HG03378 (cell line): ENCODE measurements at regions not wholly inside any gene's neighbourhood (a gene's known extent, or its start where the extent isn't known, plus 50 kb on each side); places are given as distances from the start of the nearest gene placed in this dataset.
"Not testable (repeated sequence)": the region's sequence is repeated elsewhere in the genome, so short reads cannot be mapped to it uniquely, and the experiment has no call there.

Experiments
- ATAC-seq: cut with Tn5 transposase; IDR thresholded peaks from one replicate; pipeline ENCODE4 v1.9.1; 2021; ENCODE audit warnings: mild to moderate bottlenecking, moderate library complexity; ENCODE audit not compliant: unreplicated experiment

DNA sequence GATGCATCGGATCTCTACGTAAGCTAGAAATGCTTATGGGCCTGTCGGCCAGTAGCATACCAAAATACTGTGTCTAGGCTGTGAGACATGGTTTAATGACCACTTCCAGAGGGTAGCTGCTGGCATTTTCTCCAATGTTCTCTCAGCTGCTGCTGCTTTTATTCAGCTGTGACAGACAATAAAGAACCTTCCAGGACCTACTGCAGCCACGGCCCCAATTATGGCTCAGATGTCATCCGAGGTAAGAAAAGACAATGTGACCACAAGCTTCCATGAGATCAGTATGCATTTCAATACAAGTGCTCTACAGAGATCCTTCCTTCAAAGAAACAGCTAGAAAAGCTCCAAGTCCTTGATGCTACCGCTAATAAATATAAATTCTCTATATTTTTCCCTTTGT, 256.2 kb downstream of the SDHAF3 start:
- no peak for ATAC-seq

DNA sequence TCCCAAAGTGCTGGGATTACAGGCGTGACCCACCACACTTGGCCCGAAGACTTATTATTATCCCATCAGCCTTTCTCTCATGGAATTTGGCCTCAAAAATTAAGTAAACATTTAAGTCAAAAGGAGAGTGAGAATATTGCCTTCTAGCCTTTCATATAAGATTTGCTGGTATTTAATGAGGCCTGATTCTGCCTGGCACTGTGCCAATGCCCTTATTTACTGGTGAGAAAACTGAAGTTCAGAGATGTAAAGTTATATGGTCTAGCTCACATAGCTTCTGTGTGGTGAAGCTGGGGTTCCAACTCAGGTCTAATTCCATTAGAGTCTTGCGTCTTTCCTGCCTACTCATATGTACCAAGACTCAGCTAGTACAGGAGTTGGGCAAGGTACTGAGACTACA, 260.2 kb downstream of the SDHAF3 start:
- no peak for ATAC-seq

DNA sequence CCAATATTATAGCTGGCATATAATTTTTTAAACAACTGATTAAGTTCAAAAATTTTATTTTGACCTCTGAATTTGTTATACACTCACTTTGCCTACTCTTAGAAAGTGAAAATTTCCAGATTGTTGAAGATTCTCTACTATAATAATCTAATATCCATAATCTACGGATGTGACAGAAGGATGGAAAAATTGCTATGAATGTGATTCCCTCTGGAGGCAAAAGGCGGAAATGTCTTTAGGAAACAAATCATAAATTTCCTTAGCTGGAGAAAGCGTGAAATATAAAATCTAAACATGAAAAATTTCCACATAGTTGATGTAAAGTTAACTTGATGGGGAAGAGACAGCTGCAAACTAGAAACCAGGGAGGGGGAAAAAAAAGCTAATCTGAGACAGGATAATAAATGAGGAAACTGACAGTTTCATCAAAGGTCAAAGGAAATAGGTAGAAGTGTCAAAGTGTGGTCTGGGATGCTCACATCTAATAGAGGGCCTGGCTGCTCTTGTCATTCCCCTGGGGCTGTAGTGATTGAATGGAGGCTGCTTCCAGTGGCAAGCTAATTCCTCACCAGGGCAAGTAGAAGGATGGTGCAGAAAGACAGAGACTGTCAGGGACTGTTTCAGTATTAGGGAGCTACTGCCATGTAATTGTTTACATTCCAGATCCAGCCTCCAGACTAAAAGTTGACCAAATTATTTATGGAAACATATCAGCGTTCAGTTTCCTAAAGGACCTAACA, 264.5 kb downstream of the SDHAF3 start:
- no peak for ATAC-seq

DNA sequence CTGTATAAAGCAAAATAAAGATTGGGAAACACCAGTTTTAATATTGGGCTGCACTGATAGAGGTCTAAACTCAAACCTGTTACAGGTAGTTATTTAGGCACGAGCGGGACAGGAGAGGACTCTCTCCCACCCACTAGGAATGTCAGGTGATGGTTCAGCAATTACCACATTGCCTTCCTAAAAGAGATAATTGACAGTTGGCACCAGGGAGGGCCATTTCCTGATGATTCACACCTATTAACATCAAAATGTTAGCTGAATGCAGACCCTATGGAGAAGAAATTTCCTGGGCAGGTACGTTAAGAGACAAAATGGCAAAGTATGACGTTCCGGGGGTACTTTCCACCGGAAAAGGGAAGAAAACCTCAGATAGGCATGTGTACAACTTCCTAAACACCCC, 272.6 kb downstream of the SDHAF3 start:
- no peak for ATAC-seq

DNA sequence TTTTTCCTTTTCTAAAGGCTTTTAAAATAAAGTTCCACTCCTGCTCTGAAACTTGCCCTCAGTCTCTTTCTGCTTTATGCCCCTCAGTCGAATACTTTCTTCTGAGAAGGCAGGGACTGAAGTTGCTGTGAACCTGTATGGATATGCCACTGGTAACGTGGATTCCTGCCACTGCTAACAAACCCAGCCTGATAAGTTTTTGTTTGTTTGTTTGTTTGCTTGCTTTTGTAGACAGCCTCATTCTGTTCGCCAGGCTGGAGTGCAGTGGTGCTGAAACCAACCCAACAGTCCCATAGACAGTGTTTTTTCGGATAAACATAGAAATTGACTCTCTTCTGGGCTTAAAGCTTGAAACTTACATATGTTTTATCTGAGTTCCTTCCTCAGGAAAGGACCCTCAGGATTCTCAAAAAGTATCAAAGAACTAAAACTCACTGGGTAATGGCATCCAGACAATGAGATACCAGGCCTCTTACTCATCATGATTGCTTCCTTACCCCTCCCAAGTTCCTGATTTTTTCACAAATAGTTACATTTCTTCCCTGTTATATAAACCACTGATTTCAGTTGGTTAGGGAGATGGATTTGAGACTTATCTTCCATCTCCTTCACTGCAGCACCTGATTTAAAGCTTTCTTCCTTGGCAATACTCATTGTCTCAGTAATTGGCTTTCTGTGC, 273.6 kb downstream of the SDHAF3 start:
- ATAC-seq, result no peak

DNA sequence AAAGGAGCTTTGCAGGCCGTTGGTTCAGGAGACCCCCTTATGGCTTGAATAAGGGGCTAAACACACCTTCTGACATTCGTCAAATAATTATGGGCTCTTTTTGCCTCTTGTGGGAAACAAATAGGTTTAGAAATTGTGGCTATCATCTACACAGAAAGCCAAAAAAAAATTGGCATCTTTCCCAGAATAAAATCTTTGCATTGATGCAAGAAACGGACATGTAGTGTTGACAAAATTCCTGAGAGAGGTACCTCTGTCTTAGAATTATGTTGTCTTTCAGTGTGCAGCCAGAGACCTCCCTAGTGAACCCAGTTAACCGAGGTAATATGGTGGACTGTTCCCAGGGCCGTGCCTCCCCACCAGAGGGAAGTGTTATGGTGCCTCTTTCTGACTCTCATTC, 283.9 kb downstream of the SDHAF3 start:
- ATAC-seq, result no peak

DNA sequence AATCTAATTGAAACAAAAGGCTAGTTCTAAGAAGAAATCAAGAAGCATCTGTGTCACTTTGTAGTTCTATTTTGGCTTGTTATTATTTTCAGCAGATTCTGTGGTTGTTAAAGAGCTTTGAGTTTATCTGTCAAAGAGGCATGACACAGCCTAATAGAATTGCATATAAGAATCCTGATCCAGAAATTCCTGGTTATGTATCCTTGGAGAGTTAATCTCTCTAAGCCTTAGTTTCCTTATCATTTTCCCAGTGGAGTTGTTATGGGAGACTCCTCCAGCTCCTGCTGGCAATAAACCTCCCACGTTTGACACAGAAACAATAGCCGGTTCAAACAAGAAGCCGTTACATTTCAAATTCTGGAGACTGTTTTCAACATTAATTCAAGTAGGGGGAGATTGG, 288.3 kb downstream of the SDHAF3 start:
- ATAC-seq, result no peak

DNA sequence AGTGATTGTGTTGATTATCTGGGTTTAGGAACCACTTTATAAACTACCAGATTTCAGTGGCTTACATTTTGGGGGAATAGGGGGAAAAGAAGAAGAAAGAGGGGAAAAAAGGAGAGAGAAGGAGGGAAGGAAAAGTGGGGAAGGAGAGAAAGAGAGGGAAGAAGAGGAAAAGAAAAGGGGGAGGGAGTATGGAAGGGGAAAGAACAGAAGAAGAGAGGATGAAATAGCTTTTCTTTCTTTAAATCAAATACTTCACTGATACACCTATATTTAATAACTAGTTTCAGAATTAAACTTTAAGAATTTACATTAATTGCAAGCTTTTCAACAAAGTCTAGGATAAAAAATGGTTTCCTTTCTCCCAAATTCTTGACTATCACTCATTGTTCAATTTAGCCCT, 289.6 kb downstream of the SDHAF3 start:
- no peak for ATAC-seq

DNA sequence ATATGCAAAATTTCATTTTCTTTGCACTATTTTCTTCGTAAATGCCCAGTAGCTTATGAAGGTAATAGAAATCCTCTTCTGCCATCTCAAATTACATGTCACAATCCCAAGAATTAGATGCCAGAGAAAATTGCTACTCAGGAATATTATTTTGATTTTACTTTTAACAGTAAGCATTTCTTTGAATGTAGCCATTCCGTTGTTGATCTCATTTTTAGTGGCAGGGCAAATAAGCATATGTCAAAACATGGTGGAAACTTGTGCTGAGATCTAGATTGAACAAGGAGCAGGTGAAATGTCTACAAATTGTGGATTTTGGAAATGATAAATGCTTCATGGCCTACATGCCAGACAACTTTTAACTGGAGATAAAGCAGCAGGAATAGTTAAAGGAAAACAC, 291.8 kb downstream of the SDHAF3 start:
- ATAC-seq, result no peak

DNA sequence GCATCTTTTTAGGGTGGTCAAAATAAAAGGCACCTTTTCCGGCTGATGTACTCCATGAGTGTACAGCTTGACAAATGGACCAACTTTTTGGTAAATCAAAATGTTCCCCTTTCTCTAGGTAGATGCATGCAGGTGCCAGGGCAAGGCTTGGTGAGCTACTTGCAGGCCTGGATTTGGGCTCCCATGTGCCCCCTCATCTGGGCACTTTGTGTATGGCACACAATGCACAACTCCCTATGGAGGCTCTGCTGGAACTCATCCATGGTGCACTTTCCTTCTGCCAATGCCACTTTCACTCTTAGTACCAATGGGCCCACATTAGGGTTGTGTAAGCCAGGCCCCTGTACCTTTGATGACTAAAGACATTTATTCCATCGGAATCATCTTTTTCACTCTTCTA, 300.8 kb downstream of the SDHAF3 start:
- no peak for ATAC-seq

DNA sequence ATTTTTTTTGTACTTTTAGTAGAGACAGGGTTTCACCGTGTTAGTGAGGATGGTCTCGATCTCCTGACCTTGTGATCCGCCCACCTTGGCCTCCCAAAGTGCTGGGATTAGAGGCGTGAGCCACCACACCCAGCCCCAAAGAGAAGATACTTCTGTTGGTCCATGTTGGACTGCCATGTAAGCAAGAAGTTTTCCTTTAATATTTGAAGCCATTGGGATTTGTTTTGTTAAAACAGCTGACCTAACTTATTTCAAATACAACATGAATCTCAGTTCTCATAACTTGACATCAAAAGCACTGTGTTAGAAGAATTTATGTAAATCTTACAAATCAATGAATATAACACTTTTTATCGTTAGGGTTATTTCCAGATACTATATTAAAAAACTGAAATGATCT, 302.4 kb downstream of the SDHAF3 start:
- ATAC-seq, result no peak

DNA sequence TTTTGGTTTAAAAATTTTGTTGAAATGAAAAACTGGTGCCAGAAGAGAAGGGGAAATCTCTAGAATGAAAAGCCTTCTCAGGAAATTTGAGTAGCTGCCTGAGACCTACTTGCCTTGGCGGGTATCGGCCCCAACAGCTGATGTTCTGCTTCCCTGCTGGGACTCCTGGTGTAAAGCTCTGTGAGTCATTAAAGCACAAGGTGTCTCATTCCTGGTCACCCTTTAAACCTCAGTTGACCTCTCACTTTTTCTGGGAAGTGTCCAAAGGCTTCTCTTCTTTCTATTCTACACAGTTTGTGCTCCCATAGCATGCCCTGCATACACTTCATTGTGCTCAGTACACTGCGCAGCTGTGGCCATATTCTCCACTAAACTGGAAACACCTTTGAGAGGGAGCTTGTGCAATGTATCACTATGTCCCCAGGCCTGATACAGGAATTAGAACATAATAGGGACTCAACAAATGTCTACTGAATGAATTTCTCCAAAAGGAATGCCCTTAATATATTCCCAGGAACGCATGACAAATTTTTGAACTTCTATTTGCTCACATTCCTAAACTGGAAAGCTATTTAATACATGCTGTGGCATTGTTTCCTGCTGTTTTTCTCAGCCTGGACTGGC, 303.9 kb downstream of the SDHAF3 start:
- no peak for ATAC-seq

DNA sequence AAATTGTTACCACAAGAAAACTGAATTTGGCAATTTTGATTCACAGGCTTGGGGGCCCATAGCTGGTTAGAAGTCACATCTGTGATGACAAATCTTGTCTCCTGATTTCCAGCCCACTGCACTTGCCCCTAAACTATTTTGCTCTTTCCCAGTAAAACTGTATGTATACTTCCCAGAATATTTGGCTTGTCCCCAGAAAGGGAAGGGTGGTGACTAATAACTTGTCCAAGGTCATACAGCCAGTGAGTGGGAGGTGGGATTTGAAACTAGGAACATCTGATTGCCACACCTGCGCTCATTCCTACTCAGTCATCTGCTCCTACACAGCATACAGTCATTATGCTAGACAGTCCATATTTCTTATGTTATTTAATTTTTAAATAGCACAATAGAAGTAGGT, 304.5 kb downstream of the SDHAF3 start:
- no peak for ATAC-seq

DNA sequence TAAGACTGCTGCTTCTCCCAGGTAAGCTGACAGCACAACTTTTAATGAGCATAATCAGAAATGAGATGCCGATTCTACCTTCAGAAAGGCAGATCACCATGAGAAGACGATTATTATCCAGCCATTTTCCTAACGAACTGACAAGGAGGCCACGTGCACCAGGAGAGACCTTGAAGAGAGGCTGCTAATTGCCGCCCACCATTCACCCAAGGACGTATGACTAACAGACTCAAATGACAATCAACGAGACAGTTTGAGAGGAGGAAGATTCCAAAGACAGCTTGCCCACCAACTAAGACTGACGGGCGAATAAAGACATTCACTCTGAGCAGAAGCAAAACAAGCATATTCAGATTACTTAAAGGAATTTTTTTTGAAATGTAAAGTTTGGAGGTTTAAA, 301.9 kb upstream of the TAC1 start:
- ATAC-seq, result no peak

DNA sequence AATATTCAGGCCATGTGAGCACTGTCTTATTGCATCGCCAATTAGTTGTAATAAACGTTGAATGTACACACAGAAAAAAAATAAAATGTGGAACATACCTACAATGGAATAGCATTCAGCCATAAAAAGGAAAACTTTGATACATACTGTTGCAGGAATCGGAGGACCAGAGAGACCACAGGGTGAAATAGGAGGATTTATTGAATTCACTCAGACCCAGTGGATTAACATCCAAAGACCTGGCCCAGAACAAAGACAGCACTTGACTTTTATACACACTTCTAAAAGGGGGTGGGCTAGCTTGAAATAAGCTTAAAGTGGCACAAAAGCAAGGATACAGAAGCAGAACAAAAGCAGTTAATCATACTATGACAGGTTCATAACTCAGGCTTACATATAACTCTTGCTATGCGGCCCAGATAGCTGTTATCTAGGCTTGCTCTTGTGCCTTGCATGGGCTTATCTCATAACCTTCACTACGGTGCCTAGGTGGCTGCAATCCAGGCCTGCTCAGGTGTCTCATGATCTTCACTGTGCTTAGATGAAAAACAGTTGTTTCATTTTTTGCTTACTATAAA, 292.2 kb upstream of the TAC1 start:
- no peak for ATAC-seq

DNA sequence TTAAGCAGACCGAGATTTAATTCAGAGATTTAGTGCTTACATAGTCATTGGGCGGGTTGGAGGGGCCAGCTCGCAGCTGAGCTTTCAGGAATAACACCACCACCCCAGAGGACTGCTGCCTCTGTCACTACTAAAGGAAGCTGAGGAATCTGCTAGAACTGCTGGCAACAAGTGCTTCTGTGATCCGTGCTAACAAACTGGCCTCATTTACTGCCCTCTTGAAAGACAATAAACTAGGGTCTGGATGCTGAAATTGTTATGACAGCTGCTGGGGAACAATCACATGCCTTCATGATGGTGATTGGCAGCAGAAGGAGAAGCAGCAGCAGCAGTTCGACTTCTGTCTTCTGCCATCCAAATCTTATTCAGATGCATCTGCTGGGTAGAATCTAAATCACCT, 285.5 kb upstream of the TAC1 start:
- ATAC-seq, result no peak

DNA sequence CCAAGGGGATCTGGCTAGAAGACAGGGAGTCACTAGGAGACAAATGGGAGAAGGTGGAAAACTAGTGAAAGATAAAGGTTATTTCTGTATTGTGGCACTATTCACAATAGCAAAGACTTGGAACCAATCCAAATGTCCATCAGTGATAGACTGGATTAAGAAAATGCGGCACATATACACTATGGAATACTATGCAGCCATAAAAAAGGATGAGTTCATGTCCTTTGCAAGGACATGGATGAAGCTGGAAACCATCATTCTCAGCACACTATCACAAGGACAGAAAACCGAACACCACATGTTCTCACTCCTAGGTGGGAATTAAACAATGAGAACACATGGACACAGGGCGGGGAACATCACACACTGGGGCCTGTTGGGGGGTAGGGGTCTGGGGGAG, 282.4 kb upstream of the TAC1 start:
- ATAC-seq, result not testable (repeated sequence)

DNA sequence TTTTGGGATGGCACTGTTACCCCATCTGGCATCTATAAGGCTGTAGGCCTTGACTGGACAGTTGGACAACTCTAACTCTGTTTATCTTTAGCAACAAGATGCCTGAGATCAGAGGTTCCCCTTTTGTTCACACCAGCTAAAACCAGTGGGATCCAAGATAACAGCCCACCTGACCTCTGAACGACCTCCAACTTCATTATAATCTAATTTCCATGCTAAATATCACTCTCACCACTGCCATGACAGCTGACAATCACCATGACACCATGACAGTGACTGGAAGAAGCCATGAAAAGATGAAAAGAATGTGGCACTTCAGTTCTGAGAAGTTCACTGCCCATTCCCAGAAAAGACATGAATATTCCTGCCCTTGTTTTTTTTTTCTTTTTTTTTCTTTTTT, 281.4 kb upstream of the TAC1 start:
- no peak for ATAC-seq

DNA sequence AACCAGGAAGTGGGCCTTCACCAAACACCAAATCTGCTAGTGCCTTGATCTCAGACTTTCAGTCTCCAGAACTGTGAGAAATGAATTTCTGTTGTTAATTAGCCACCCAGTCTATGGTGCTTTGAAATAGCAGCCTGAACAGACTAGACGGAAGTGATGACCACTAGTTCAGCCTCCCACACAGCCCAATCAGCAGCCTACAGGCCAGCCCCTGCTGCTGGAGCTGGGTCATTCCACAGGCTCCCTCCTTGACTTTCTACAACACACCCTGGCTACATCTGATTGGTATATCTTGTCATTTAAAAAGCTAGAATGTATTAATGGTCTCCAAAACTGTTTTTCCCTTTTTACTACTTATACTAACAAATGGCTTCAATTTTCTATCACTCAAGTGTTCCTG, 277.2 kb upstream of the TAC1 start:
- ATAC-seq, result no peak

DNA sequence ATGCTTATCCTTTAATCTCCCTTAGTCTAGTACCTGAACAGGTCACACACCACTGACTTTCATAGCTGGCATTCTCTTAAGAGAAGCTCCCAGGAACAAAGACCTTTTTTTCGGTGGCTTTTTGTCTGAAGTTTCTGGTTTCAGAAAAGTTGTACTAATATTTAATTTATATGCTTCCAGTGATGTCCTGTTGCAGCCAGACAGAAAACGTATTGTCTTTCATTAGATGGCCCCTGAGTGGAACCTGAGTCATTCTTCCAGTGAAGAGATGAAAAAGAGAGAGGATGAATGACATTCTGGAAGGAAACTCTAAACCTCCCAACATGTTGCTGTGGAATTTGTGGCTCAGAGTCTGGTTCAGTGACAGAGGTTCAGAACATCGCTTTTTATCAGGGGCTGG, 274.8 kb upstream of the TAC1 start:
- ATAC-seq, result no peak

DNA sequence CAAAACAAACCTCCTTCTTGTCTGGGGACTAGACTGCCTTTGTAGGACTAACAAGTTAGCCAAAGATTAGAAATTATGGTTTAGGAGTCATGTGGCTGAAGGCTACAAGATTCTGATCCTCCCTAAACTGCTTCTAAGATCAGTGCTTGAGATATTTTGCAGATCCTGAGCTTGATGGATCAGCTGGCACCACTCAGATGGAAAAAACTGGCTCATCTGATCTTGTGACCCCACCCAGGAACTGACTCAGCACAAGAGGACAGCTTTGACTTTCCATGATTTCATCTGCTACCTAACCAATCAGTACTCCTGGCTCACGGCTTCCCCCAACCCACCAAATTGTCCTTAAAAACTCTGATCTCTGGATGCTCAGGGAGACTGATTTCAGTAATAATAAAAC, 271.5 kb upstream of the TAC1 start:
- ATAC-seq, result no peak

DNA sequence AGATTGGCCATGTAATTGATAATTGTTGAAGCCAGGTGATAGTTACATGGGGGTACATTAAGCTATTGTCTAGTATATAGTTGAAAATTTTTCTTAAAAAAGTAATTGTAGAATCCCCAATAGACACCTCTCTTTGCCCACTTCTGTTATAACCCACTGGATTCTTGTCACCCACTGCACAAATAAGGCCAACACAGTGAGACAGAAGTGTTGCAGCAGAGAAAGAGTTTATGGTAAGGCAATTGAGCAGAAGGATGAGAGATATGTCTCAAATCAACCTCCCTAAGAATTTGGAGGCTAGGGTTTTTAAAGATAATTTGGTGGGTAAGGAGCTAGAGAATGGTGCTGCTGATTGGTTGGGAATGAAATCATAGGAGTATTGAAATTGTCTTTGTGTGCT, 270.3 kb upstream of the TAC1 start:
- no peak for ATAC-seq
